T-helper 22 cell (primary cell): ENCODE measurements at regions not wholly inside any gene's neighbourhood (a gene's known extent, or its start where the extent isn't known, plus 50 kb on each side); places are given as distances from the start of the nearest gene placed in this dataset.
"Not testable (repeated sequence)": the region's sequence is repeated elsewhere in the genome, so short reads cannot be mapped to it uniquely, and the experiment has no call there.

Source experiments
- DNase-seq: peaks from one replicate; pipeline ENCODE4 v3.0.0-alpha.2; 2020; ENCODE audit warnings: low read depth

GRCh38 chr11:10947935-10948334 lies 90.1 kb upstream of the ZBED5 start:
- not testable (repeated sequence) for DNase-seq

GRCh38 chr11:10946072-10946471 lies 88.2 kb upstream of the ZBED5 start:
- DNase-seq = no peak

- DNase-seq = no peak
Observed at GRCh38 chr11:10945196-10945595, 87.3 kb upstream of the ZBED5 start.

GRCh38 chr11:10943968-10944367 lies 86.1 kb upstream of the ZBED5 start:
- no peak for DNase-seq

GRCh38 chr11:10942620-10943019 lies 84.8 kb upstream of the ZBED5 start:
- no peak for DNase-seq

GRCh38 chr11:10941871-10942270 lies 84.0 kb upstream of the ZBED5 start:
- DNase-seq = no peak

GRCh38 chr11:10941414-10941813 lies 83.6 kb upstream of the ZBED5 start:
- no peak for DNase-seq

- DNase-seq = no peak
Observed at GRCh38 chr11:10938650-10939387, 81.0 kb upstream of the ZBED5 start.

- DNase-seq = no peak
Observed at GRCh38 chr11:10938231-10938630, 80.4 kb upstream of the ZBED5 start.

- no peak for DNase-seq
Observed at GRCh38 chr11:10937385-10937771, 79.5 kb upstream of the ZBED5 start.

- DNase-seq = no peak
Observed at GRCh38 chr11:10936626-10937384, 79.0 kb upstream of the ZBED5 start.

- no peak for DNase-seq
Observed at GRCh38 chr11:10935015-10935559, 77.2 kb upstream of the ZBED5 start.

GRCh38 chr11:10934293-10934860 lies 76.5 kb upstream of the ZBED5 start:
- DNase-seq = no peak

- peak; percentile 45 for DNase-seq
Observed at GRCh38 chr11:10933455-10934292, 75.8 kb upstream of the ZBED5 start.

- DNase-seq = no peak
Observed at GRCh38 chr11:10932976-10933375, 75.1 kb upstream of the ZBED5 start.

- no peak for DNase-seq
Observed at GRCh38 chr11:10931761-10932670, 74.2 kb upstream of the ZBED5 start.

GRCh38 chr11:10930972-10931760 lies 73.3 kb upstream of the ZBED5 start:
- peak; percentile 21 for DNase-seq

GRCh38 chr11:10930224-10930971 lies 72.5 kb upstream of the ZBED5 start:
- DNase-seq = no peak

GRCh38 chr11:10927538-10927937 lies 69.7 kb upstream of the ZBED5 start:
- DNase-seq = no peak
